WERI-Rb-1 (cell line): ENCODE measurements at regions not wholly inside any gene's neighbourhood (a gene's known extent, or its start where the extent isn't known, plus 50 kb on each side); places are given as distances from the start of the nearest gene placed in this dataset.

ENCODE experiments used
- DNase-seq: peaks from one replicate; pipeline ENCODE4 v3.0.0-alpha.2; 2020
- H3K27ac ChIP-seq: fragments of 250-450 bp; sonication (Bioruptor Pico); 2 replicates; pipeline ENCODE4 v1.5.1; 2020; ENCODE audit warnings: mild to moderate bottlenecking, moderate library complexity
- H3K27me3 ChIP-seq: fragments of 250-450 bp; sonication (Bioruptor Pico); 2 replicates; pipeline ENCODE4 v1.5.1; 2021; ENCODE audit warnings: mild to moderate bottlenecking, low read depth, moderate library complexity; ENCODE audit not compliant: insufficient read depth, severe bottlenecking
- H3K36me3 ChIP-seq: fragments of 250-450 bp; sonication (Bioruptor Pico); 2 replicates; pipeline ENCODE4 v1.5.1; 2020; ENCODE audit warnings: mild to moderate bottlenecking, moderate library complexity
- H3K4me3 ChIP-seq: 2 replicates; pipeline ENCODE4 v1.5.1; 2011; ENCODE audit warnings: low read depth, mild to moderate bottlenecking, control low read depth, low read length
- H3K9me3 ChIP-seq: fragments of 250-450 bp; sonication (Bioruptor Pico); 2 replicates; pipeline ENCODE4 v1.5.1; 2021; ENCODE audit warnings: mild to moderate bottlenecking, moderate library complexity; ENCODE audit not compliant: severe bottlenecking
- CTCF ChIP-seq: IDR thresholded peaks from 2 replicates; pipeline ENCODE4 v1.5.1; 2011; ENCODE audit warnings: low read depth, mild to moderate bottlenecking, control low read depth, inconsistent platforms, low read length

GRCh38 chr22:22144858-22145257, 99.7 kb upstream of the VPREB1 start:
- no peaks in the 10 kb centered on the region for H3K27me3 ChIP-seq
- no peaks in the 10 kb centered on the region for H3K36me3 ChIP-seq
- no peaks in the 10 kb centered on the region for H3K9me3 ChIP-seq
- no peak overlapping the region for H3K27ac ChIP-seq
- H3K4me3 ChIP-seq: no peak overlapping the region
- no peak for DNase-seq
- TF ChIP-seq CTCF: no peak

GRCh38 chr22:22143448-22143847, 101.1 kb upstream of the VPREB1 start:
- H3K27ac ChIP-seq: no peak overlapping the region
- H3K36me3 ChIP-seq: no peaks in the 10 kb centered on the region
- no peak overlapping the region for H3K4me3 ChIP-seq
- no peak for DNase-seq
- no peaks in the 10 kb centered on the region for H3K27me3 ChIP-seq
- TF ChIP-seq CTCF: no peak
- H3K9me3 ChIP-seq: no peaks in the 10 kb centered on the region

- no peaks in the 10 kb centered on the region for H3K27me3 ChIP-seq
- no peak overlapping the region for H3K27ac ChIP-seq
- no peaks in the 10 kb centered on the region for H3K9me3 ChIP-seq
- H3K4me3 ChIP-seq: no peak overlapping the region
- no peaks in the 10 kb centered on the region for H3K36me3 ChIP-seq
- no peak for TF ChIP-seq CTCF
- no peak for DNase-seq
Observed at GRCh38 chr22:22142661-22143060, 101.9 kb upstream of the VPREB1 start.

- no peak for DNase-seq
- TF ChIP-seq CTCF: no peak
- H3K4me3 ChIP-seq: no peak overlapping the region
- H3K27me3 ChIP-seq: no peaks in the 10 kb centered on the region
- no peaks in the 10 kb centered on the region for H3K36me3 ChIP-seq
- H3K27ac ChIP-seq: no peak overlapping the region
- no peaks in the 10 kb centered on the region for H3K9me3 ChIP-seq
Observed at GRCh38 chr22:22141771-22142591, 102.6 kb upstream of the VPREB1 start.

- H3K27me3 ChIP-seq: no peaks in the 10 kb centered on the region
- no peak for TF ChIP-seq CTCF
- no peak overlapping the region for H3K4me3 ChIP-seq
- H3K27ac ChIP-seq: no peak overlapping the region
- H3K9me3 ChIP-seq: no peaks in the 10 kb centered on the region
- H3K36me3 ChIP-seq: no peaks in the 10 kb centered on the region
- DNase-seq: no peak
Observed at GRCh38 chr22:22141031-22141430, 103.6 kb upstream of the VPREB1 start.

- Histone ChIP-seq H3K9me3 (no peaks in the 10 kb centered on the region), H3K27me3 (no peaks in the 10 kb centered on the region), H3K36me3 (no peaks in the 10 kb centered on the region), H3K27ac (no peak overlapping the region), H3K4me3 (no peak overlapping the region)
- no peak for TF ChIP-seq CTCF
- no peak for DNase-seq
Observed at GRCh38 chr22:22139364-22139763, 105.2 kb upstream of the VPREB1 start.
